HepG2 (cell line): ENCODE measurements at regions not wholly inside any gene's neighbourhood (a gene's known extent, or its start where the extent isn't known, plus 50 kb on each side); places are given as distances from the start of the nearest gene placed in this dataset.

ENCODE experiments used
- ATAC-seq: fragments of 200-7000 bp; cut with Tn5 transposase; 3 replicates; pipeline ENCODE4 v1.9.1; 2020; ENCODE audit warnings: mild to moderate bottlenecking, moderate library complexity
- BruUV-seq: library from RNA; stranded (reverse); fragments of 400-500 nt; replicated peaks from 2 replicates; lab custom pipeline; 2021; lab: Mats Ljungman, UMichigan
- CTCF ChIA-PET: fragments of 300-600 bp; formaldehyde crosslinking; extraction: SDS; loops from one replicate; lab custom pipeline; 2021; ENCODE audit warnings: low total read pairs, inconsistent platforms, low intra/inter-chr PET ratio; lab: Yijun Ruan, JAX
- POLR2A ChIA-PET: fragments of 350-600 bp; sonication (Branson Sonifier 250); formaldehyde crosslinking; loops from one replicate; lab custom pipeline; 2020; ENCODE audit warnings: antibody characterized with exemption, inconsistent platforms; lab: Yijun Ruan, JAX
- DNase-seq: peaks from one replicate; pipeline ENCODE4 v3.0.0-alpha.2; 2015; ENCODE audit warnings: low spot score
- FAIRE-seq: peaks from 3 replicates; lab custom pipeline; 2011; peaks lifted over from hg19 to GRCh38; lab: Jason Lieb, UNC
- H2AFZ ChIP-seq: one replicate; pipeline ENCODE4 v1.6.1; 2011; ENCODE audit warnings: low read length, inconsistent platforms
- H3K27ac ChIP-seq: fragments of 300-600 bp; 3 replicates; pipeline ENCODE4 v1.8.0; 2011; ENCODE audit warnings: mixed run types, mild to moderate bottlenecking, mixed read lengths, low read length, inconsistent platforms; ENCODE audit not compliant: insufficient read depth; ENCODE audit errors: extremely low read length
- H3K27me3 ChIP-seq, 2 experiments: fragments of 200-600 bp in 1 of 2; 2 replicates in 1 of 2; 3 replicates in 1 of 2; pipeline versions ENCODE4 v1.6.0 to v1.8.0; 2011; ENCODE audit warnings: low read length in 2 of 2, mild to moderate bottlenecking in 2 of 2, moderate library complexity in 2 of 2, inconsistent platforms in 1 of 2; ENCODE audit not compliant: insufficient read depth in 2 of 2, control insufficient read depth in 1 of 2
- H3K36me3 ChIP-seq, 2 experiments: fragments of 200-600 bp in 1 of 2; replicated peaks in 1 of 2; 2 replicates in 1 of 2; 3 replicates in 1 of 2; pipeline versions ENCODE4 v1.5.1 to v1.8.0; 2011; ENCODE audit warnings: low read length in 2 of 2, inconsistent platforms in 1 of 2; ENCODE audit not compliant: insufficient read depth in 2 of 2, control insufficient read depth in 1 of 2
- H3K4me1 ChIP-seq: 2 replicates; pipeline ENCODE4 v1.5.1; 2012; ENCODE audit warnings: low read length, inconsistent platforms; ENCODE audit not compliant: insufficient read depth
- H3K4me2 ChIP-seq: 2 replicates; pipeline ENCODE4 v1.6.0; 2011; ENCODE audit warnings: low read depth, low read length, inconsistent platforms
- H3K4me3 ChIP-seq, 3 experiments: fragments of 200-600 bp in 1 of 3; sonication (generic), shearing (Covaris generic) in 1 of 3; replicated peaks in 1 of 3; 2 replicates each; pipeline ENCODE4 v1.5.1; 2011 to 2016; ENCODE audit warnings: low read length in 3 of 3, inconsistent platforms in 2 of 3, low read depth in 2 of 3, mild to moderate bottlenecking in 2 of 3, control low read depth in 1 of 3, mixed read lengths in 1 of 3; ENCODE audit not compliant: insufficient read depth in 1 of 3
- H3K79me2 ChIP-seq: one replicate; pipeline ENCODE4 v1.6.1; 2011; ENCODE audit warnings: low read length, inconsistent platforms; ENCODE audit not compliant: insufficient read depth
- H3K9ac ChIP-seq: 2 replicates; pipeline ENCODE4 v1.6.0; 2011; ENCODE audit warnings: mild to moderate bottlenecking, low read depth, low read length, inconsistent platforms; ENCODE audit not compliant: insufficient read depth
- H3K9me3 ChIP-seq: 2 replicates; pipeline ENCODE4 v1.5.1; 2012; ENCODE audit warnings: mild to moderate bottlenecking, low read length
- H4K20me1 ChIP-seq: 2 replicates; pipeline ENCODE4 v1.6.0; 2011; ENCODE audit warnings: inconsistent platforms, mild to moderate bottlenecking, low read length, moderate library complexity; ENCODE audit not compliant: insufficient read depth
- FIP1L1 ChIP-seq: fragments of 200-400 bp; formaldehyde crosslinking; IDR thresholded peaks from 2 replicates; pipeline ENCODE4 v1.6.1; 2018; ENCODE audit warnings: low read depth, mild to moderate bottlenecking, low read length, moderate library complexity, borderline replicate concordance; ENCODE audit not compliant: insufficient read depth
- LCORL ChIP-seq, 2 experiments: fragments of 450-650 bp in 1 of 2; sonication (generic) in 1 of 2; formaldehyde crosslinking in 1 of 2; IDR thresholded peaks; 2 replicates each; pipeline versions ENCODE4 v1.5.0 to v1.6.1; 2017 to 2020; ENCODE audit warnings: antibody characterized with exemption in 1 of 2, missing genetic modification reagents in 1 of 2
- RBM22 ChIP-seq: fragments of 200-400 bp; formaldehyde crosslinking; optimal IDR thresholded peaks from 2 replicates; pipeline ENCODE3; 2017; ENCODE audit warnings: mild to moderate bottlenecking, low read length, moderate library complexity
- SP4 ChIP-seq: sonication (generic); formaldehyde crosslinking; IDR thresholded peaks from 2 replicates; pipeline ENCODE4 v1.8.1; 2023; ENCODE audit warnings: mild to moderate bottlenecking, missing genetic modification reagents
- ZBTB20 ChIP-seq: sonication (generic); formaldehyde crosslinking; IDR thresholded peaks from 2 replicates; pipeline ENCODE4 v1.8.1; 2023; ENCODE audit warnings: missing genetic modification reagents, low read depth, mild to moderate bottlenecking, borderline replicate concordance
- WGBS: methylation state at CpG from one replicate; pipeline ENCODE4 v1.1.6; 2017; ENCODE audit warnings: low lambda C conversion rate; 5-methylcytosine and 5-hydroxymethylcytosine counted together
- in situ Hi-C: cut with HindIII; loops from 2 replicates; pipeline ENCODE4 v1.10.0; 2017; ENCODE audit warnings: low pct_unique_long_range_greater_than_20kb; ENCODE audit not compliant: extremely low pct_ligation_motif_present
- intact Hi-C: fragments of 100-400 bp; cut with micrococcal nuclease; formaldehyde crosslinking; loops from one replicate; pipeline ENCODE4 v1.10.0; 2022; ENCODE audit not compliant: unreplicated experiment
- TF ChIP-seq, protein P1 (sequence below): sonication (generic); formaldehyde crosslinking; IDR thresholded peaks from 2 replicates; pipeline ENCODE4 v1.5.0; 2020; ENCODE audit warnings: missing genetic modification reagents
- TF ChIP-seq, protein P2 (sequence below): sonication (generic); formaldehyde crosslinking; IDR thresholded peaks from 2 replicates; pipeline ENCODE4 v1.4.0; 2020; ENCODE audit warnings: mild to moderate bottlenecking, missing genetic modification reagents

DNA sequence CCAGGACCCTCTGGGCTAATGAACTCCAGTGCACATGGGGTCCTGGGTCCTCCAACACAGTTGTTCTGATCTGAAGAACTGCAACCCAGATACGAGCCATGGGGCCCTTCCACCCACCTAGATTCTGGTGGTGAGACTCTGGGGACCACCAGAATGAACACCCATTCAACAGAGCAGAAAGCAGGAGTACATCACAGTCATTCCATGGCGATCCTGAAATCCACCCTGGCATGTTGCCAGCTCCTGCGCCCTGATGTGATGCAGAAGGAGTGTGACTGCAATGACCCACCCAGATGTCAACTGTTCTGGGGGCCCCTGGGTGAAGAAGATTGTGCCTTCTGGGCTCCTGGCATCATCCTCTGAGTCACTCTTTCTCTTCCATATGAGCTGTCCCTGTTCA is 211.6 kb downstream of the KIF26A start:
- Histone ChIP-seq H4K20me1 (no peaks in the 10 kb centered on the region), H3K27ac (no peak overlapping the region), H3K27me3 (peaks cover 0 to 32% of the 10 kb centered on the region in 2 experiments; a peak in 3 of 5 replicates), H3K9me3 (no peaks in the 10 kb centered on the region), H3K79me2 (no peaks in the 10 kb centered on the region), H3K36me3 (no peaks in the 10 kb centered on the region), H3K4me2 (no peak overlapping the region), H3K9ac (no peak overlapping the region), H3K4me3 (no peak overlapping the region), H3K4me1 (no peaks in the 10 kb centered on the region), H2AFZ (no peak overlapping the region)
- FAIRE-seq = no peak
- CTCF ChIA-PET = no interaction called here
- no peak for DNase-seq
- no peak for ATAC-seq
- no TSS peak for BruUV-seq
- TF ChIP-seq, protein P1, sequence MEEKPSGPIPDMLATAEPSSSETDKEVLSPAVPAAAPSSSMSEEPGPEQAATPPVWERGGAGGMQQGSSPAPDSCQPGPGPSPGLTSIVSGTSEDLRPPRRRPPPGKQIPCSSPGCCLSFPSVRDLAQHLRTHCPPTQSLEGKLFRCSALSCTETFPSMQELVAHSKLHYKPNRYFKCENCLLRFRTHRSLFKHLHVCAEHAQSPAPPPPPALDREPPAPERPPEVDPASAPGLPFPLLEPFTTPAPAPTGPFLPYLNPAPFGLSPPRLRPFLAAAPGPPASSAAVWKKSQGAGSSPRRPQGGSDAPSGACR (CRISPR knock-in tag) = no peak
- TF ChIP-seq, protein P2, sequence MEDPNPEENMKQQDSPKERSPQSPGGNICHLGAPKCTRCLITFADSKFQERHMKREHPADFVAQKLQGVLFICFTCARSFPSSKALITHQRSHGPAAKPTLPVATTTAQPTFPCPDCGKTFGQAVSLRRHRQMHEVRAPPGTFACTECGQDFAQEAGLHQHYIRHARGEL (CRISPR knock-in tag) = no peak
- TF ChIP-seq SP4 (CRISPR knock-in tag) (no peak), LCORL (IDR thresholded peaks at IDR 0.05) (0 out of 2 replicates have a peak, but pooled peaks have one; percentile 36), LCORL (CRISPR knock-in tag; IDR thresholded peaks at IDR 0.05) (no peak), ZBTB20 (no peak), FIP1L1 (no peak)
- POLR2A ChIA-PET = no interaction called here
- intact Hi-C loops = no loop called here
- in situ Hi-C loops = no loop called here
- WGBS = 0% methylated on average over 1 of the region's 3 CpGs

DNA sequence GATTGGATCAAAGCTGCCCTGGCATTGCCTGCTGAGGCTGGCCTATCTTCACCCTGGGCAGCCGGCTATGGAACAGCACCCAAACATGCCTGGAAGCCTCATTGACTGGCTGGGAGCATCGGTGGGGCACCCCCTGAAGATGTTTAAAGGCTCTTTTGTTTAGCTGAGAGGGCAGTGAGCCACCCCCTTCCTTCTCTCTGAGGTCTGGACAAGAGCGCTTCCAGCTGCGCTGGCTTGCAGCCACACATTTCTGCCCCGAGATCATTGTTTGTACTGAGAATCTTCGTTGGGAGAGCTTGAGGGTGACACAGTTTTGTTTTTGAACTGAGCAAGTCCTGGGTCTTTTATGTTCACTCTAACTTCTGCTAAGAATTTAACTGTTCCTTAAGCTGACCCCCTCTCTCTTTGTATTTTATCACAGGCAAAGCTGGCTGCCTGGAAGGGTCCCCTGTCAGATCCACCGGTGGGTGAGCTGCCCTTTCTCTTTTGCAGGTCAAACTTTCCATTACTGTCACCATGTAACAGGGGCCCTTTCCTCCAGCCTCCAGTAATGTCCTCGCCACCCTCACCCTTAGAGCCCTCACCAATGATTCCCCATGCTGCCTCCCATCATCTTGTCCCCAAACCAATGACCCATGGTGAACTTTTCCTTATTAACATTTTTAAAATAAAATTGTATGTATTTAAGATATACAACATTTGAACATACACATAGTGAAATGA is 212.2 kb downstream of the KIF26A start:
- Histone ChIP-seq H4K20me1 (no peaks in the 10 kb centered on the region), H3K4me2 (no peak overlapping the region), H3K9me3 (no peaks in the 10 kb centered on the region), H3K27me3 (peaks cover 0 to 33% of the 10 kb centered on the region in 2 experiments; a peak in 3 of 5 replicates), H3K9ac (no peak overlapping the region), H2AFZ (no peak overlapping the region), H3K79me2 (no peaks in the 10 kb centered on the region), H3K36me3 (no peaks in the 10 kb centered on the region), H3K4me1 (no peaks in the 10 kb centered on the region), H3K4me3 (no peak overlapping the region), H3K27ac (no peak overlapping the region)
- ChIA-PET CTCF (no interaction called here), POLR2A (no interaction called here)
- 6% methylated on average over 7 of the region's 8 CpGs for WGBS
- intact Hi-C loops (no loop called here), in situ Hi-C loops (no loop called here)
- no TSS peak for BruUV-seq
- DNase-seq (no peak), ATAC-seq (no peak), FAIRE-seq (no peak)
- TF ChIP-seq RBM22 = no peak
